K562 (cell line): ENCODE measurements at regions not wholly inside any gene's neighbourhood (a gene's known extent, or its start where the extent isn't known, plus 50 kb on each side); places are given as distances from the start of the nearest gene placed in this dataset.

Experiments
- ATAC-seq: fragments of 200-7000 bp; cut with Tn5 transposase; 3 replicates; pipeline ENCODE4 v1.9.1; 2020; ENCODE audit warnings: moderate library complexity
- BruUV-seq: library from RNA; stranded (reverse); fragments of 400-500 nt; replicated peaks from 2 replicates; lab custom pipeline; 2021; lab: Mats Ljungman, UMichigan
- CTCF ChIA-PET: fragments of 300-600 bp; formaldehyde crosslinking; extraction: SDS; loops from one replicate; lab custom pipeline; 2021; ENCODE audit warnings: low intra/inter-chr PET ratio; lab: Yijun Ruan, JAX
- POLR2A ChIA-PET: fragments of 300-600, 350-650 bp; sonication (Branson Sonifier 250); formaldehyde crosslinking; extraction: SDS; loops from one replicate; lab custom pipeline; 2021; ENCODE audit warnings: antibody characterized with exemption, inconsistent platforms; lab: Yijun Ruan, JAX
- DNase-seq, 4 experiments: peaks; one replicate each; pipeline versions ENCODE4 v3.0.0 to v3.0.0-alpha.2; 2011 to 2018; ENCODE audit warnings: low spot score in 3 of 4, mixed read lengths in 3 of 4; ENCODE audit errors: extremely low read depth in 1 of 4
- FAIRE-seq: peaks from 2 replicates; lab custom pipeline; 2011; peaks lifted over from hg19 to GRCh38; lab: Jason Lieb, UNC
- H2AFZ ChIP-seq: 2 replicates; pipeline ENCODE4 v1.6.0; 2011; ENCODE audit warnings: low read depth, low read length, control low read depth, inconsistent platforms
- H3K27ac ChIP-seq: fragments of 200-600 bp; 3 replicates; pipeline ENCODE4 v1.8.0; 2011; ENCODE audit warnings: low read depth, mild to moderate bottlenecking, control low read depth, inconsistent platforms, low read length, moderate library complexity, mixed read lengths; ENCODE audit errors: extremely low read depth
- H3K27me3 ChIP-seq, 2 experiments: fragments of 300-600 bp in 1 of 2; 2 replicates in 1 of 2; 3 replicates in 1 of 2; pipeline versions ENCODE4 v1.6.0 to v1.8.0; 2011; ENCODE audit warnings: inconsistent platforms in 2 of 2, low read length in 2 of 2, mild to moderate bottlenecking in 1 of 2, mixed read lengths in 1 of 2, moderate library complexity in 1 of 2; ENCODE audit not compliant: control insufficient read depth in 2 of 2, insufficient read depth in 2 of 2
- H3K36me3 ChIP-seq: fragments of 300-600 bp; 3 replicates; pipeline ENCODE4 v1.8.0; 2011; ENCODE audit warnings: mild to moderate bottlenecking, low read length, inconsistent platforms; ENCODE audit not compliant: control insufficient read depth, insufficient read depth
- H3K4me1 ChIP-seq, 2 experiments: fragments of 200-600 bp in 1 of 2; replicated peaks in 1 of 2; 2 replicates in 1 of 2; 3 replicates in 1 of 2; pipeline versions ENCODE4 v1.5.1 to v1.8.0; 2011; ENCODE audit warnings: inconsistent platforms in 2 of 2, low read length in 2 of 2, mild to moderate bottlenecking in 1 of 2, mixed read lengths in 1 of 2, moderate library complexity in 1 of 2; ENCODE audit not compliant: control insufficient read depth in 2 of 2, insufficient read depth in 2 of 2
- H3K4me2 ChIP-seq: 2 replicates; pipeline ENCODE4 v1.6.1; 2011; ENCODE audit warnings: low read length, control low read depth, inconsistent platforms, mixed read lengths; ENCODE audit not compliant: insufficient read depth
- H3K4me3 ChIP-seq: fragments of 200-600 bp; sonication (generic), shearing (Covaris generic); 2 replicates; pipeline ENCODE4 v1.5.1; 2016; ENCODE audit warnings: control low read depth, inconsistent platforms
- H3K79me2 ChIP-seq: fragments of 200-600 bp; 3 replicates; pipeline ENCODE4 v1.8.0; 2011; ENCODE audit warnings: low read length, inconsistent platforms; ENCODE audit not compliant: control insufficient read depth, insufficient read depth
- H3K9ac ChIP-seq, 2 experiments: 2 replicates each; pipeline versions ENCODE4 v1.6.0 to v1.6.1; 2011; ENCODE audit warnings: low read depth in 2 of 2, low read length in 2 of 2, control low read depth in 1 of 2, inconsistent platforms in 1 of 2, mild to moderate bottlenecking in 1 of 2, mixed read lengths in 1 of 2; ENCODE audit not compliant: insufficient read depth in 1 of 2
- H3K9me1 ChIP-seq: one replicate; pipeline ENCODE4 v1.6.0; 2011; ENCODE audit warnings: inconsistent platforms, mild to moderate bottlenecking, low read length, moderate library complexity; ENCODE audit not compliant: control insufficient read depth, insufficient read depth
- H3K9me3 ChIP-seq: replicated peaks from 2 replicates; pipeline ENCODE4 v1.5.1; 2011; ENCODE audit warnings: low read depth, low read length, inconsistent platforms; ENCODE audit not compliant: control insufficient read depth, insufficient read depth
- H4K20me1 ChIP-seq: replicated peaks from 2 replicates; pipeline ENCODE4 v1.6.1; 2011; ENCODE audit warnings: low read length, inconsistent platforms, mixed read lengths; ENCODE audit not compliant: control insufficient read depth, insufficient read depth
- FOXA3 ChIP-seq, 2 experiments: fragments of 450-650 bp in 1 of 2; sonication (generic) in 1 of 2; formaldehyde crosslinking; IDR thresholded peaks in 1 of 2; conservative IDR thresholded peaks in 1 of 2; 2 replicates each; pipeline versions ENCODE4 v1.4.0 to v1.8.0; 2020 to 2022; ENCODE audit warnings: mild to moderate bottlenecking in 2 of 2, missing genetic modification reagents in 1 of 2
- GTF2E2 ChIP-seq: fragments of 200-800 bp; sonication (Bioruptor generic); IDR thresholded peaks from 2 replicates; pipeline ENCODE4 v1.6.1; 2016; ENCODE audit warnings: missing genetic modification characterization, missing compliant biosample characterization
- HIVEP1 ChIP-seq: fragments of 250-450 bp; sonication (Bioruptor Pico); IDR thresholded peaks from 2 replicates; pipeline ENCODE4 v1.4.0; 2020; ENCODE audit warnings: mild to moderate bottlenecking
- SIRT6 ChIP-seq: IDR thresholded peaks from one replicate; pipeline ENCODE4 v1.6.1; 2012; ENCODE audit warnings: low read depth, mild to moderate bottlenecking, control low read depth, inconsistent platforms, low read length, moderate library complexity
- SRSF3 ChIP-seq: fragments of 200-400 bp; formaldehyde crosslinking; IDR thresholded peaks from 2 replicates; pipeline ENCODE4 v1.6.1; 2016; ENCODE audit warnings: mild to moderate bottlenecking, low read length, moderate library complexity; ENCODE audit not compliant: insufficient read depth
- ZFPM2 ChIP-seq: fragments of 250-450 bp; sonication (Bioruptor Pico); IDR thresholded peaks from 2 replicates; pipeline ENCODE4 v1.5.1; 2022; ENCODE audit warnings: mild to moderate bottlenecking
- ZNF311 ChIP-seq: fragments of 250-450 bp; sonication (Bioruptor Pico); IDR thresholded peaks from 2 replicates; pipeline ENCODE4 v1.4.0; 2020; ENCODE audit warnings: mild to moderate bottlenecking, moderate library complexity
- WGBS: fragments of 100-300 bp; shearing (Covaris generic); methylation state at CpG from one replicate; pipeline ENCODE4 v1.1.6; 2016; ENCODE audit warnings: low coverage, mixed read lengths; ENCODE audit not compliant: insufficient coverage; ENCODE audit errors: missing lambda C conversion rate; 5-methylcytosine and 5-hydroxymethylcytosine counted together
- in situ Hi-C: fragments of 300-500 bp; cut with MboI; formaldehyde crosslinking; loops from 4 replicates; pipeline ENCODE4 v1.15.0; 2018; ENCODE audit warnings: inconsistent platforms, mixed read lengths
- intact Hi-C: fragments of 100-400 bp; cut with micrococcal nuclease; formaldehyde crosslinking; loops from 2 replicates; pipeline ENCODE4 v1.14.2; 2022
- TF ChIP-seq, protein P1 (sequence below): sonication (generic); formaldehyde crosslinking; IDR thresholded peaks from 2 replicates; pipeline ENCODE4 v1.8.0; 2022; ENCODE audit warnings: missing genetic modification reagents, mild to moderate bottlenecking, borderline replicate concordance
- TF ChIP-seq, protein P2 (sequence below): fragments of 250-450 bp; sonication (Bioruptor Pico); IDR thresholded peaks from 2 replicates; pipeline ENCODE4 v1.8.0; 2021; ENCODE audit warnings: moderate library complexity, mild to moderate bottlenecking, inconsistent platforms

DNA sequence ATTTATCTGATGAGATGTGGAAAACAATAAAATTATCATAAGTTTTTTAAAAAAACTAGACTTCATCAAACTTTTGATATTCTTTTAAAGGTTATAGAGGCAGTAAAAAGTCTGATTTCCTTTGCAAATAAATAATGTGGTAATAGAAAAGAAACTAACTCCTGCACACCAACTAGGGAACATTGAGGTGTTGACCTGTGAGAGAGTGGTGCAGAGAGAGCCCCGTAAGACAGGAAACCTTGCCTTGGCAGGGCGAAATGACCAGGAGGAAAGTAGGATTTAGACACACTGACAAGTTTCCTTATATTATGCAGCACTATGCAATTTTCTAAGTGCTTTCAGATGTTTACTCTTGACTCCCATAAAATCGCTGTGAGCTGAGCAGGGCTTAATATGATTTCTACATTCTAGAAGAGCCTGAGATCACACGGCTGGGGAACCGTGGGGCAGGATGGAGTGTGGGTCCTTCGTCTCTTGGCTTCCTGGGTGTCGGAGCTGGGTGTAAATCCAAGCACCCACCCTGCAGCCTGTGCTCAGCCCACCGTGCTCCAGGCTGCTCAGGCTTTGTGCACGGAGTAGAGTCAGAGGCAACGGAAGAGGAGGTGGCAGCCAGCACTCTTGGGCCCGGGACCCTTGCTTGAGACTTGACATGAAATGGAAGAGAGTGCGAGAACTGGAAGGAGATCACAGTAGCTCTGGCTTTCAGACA lies 61.3 kb upstream of the FOXQ1 start:
- no TSS peak for BruUV-seq
- Histone ChIP-seq H4K20me1 (no peaks in the 10 kb centered on the region; the same call in 1 of the 2 replicates), H3K9me3 (no peaks in the 10 kb centered on the region), H3K4me3 (no peak overlapping the region), H3K36me3 (no peaks in the 10 kb centered on the region), H3K9ac (no peak overlapping the region), H3K9me1 (no peaks in the 10 kb centered on the region), H3K4me2 (no peak overlapping the region), H2AFZ (no peak overlapping the region), H3K79me2 (no peaks in the 10 kb centered on the region), H3K27ac (no peak overlapping the region), H3K4me1 (no peaks in the 10 kb centered on the region), H3K27me3 (peaks cover 8 to 38% of the 10 kb centered on the region in 2 experiments)
- FAIRE-seq (no peak), DNase-seq (no peak), ATAC-seq (no peak)
- intact Hi-C loops (no loop called here), in situ Hi-C loops (no loop called here)
- CTCF ChIA-PET, result no interaction called here
- under 1% methylated on average over 12 of the region's 12 CpGs for WGBS
- POLR2A ChIA-PET, result no interaction called here
- TF ChIP-seq FOXA3 (CRISPR knock-in tag; conservative IDR thresholded peaks at IDR 0.05 in 1 of 2, IDR thresholded peaks at IDR 0.05 in 1 of 2) (no peak), HIVEP1 (CRISPR knock-in tag) (no peak), ZFPM2 (CRISPR knock-in tag) (no peak), ZNF311 (CRISPR knock-in tag) (no peak), GTF2E2 (no peak), SIRT6 (no peak), SRSF3 (no peak)
- TF ChIP-seq, protein P1, sequence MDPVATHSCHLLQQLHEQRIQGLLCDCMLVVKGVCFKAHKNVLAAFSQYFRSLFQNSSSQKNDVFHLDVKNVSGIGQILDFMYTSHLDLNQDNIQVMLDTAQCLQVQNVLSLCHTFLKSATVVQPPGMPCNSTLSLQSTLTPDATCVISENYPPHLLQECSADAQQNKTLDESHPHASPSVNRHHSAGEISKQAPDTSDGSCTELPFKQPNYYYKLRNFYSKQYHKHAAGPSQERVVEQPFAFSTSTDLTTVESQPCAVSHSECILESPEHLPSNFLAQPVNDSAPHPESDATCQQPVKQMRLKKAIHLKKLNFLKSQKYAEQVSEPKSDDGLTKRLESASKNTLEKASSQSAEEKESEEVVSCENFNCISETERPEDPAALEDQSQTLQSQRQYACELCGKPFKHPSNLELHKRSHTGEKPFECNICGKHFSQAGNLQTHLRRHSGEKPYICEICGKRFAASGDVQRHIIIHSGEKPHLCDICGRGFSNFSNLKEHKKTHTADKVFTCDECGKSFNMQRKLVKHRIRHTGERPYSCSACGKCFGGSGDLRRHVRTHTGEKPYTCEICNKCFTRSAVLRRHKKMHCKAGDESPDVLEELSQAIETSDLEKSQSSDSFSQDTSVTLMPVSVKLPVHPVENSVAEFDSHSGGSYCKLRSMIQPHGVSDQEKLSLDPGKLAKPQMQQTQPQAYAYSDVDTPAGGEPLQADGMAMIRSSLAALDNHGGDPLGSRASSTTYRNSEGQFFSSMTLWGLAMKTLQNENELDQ (CRISPR knock-in tag), result no peak
- TF ChIP-seq, protein P2, sequence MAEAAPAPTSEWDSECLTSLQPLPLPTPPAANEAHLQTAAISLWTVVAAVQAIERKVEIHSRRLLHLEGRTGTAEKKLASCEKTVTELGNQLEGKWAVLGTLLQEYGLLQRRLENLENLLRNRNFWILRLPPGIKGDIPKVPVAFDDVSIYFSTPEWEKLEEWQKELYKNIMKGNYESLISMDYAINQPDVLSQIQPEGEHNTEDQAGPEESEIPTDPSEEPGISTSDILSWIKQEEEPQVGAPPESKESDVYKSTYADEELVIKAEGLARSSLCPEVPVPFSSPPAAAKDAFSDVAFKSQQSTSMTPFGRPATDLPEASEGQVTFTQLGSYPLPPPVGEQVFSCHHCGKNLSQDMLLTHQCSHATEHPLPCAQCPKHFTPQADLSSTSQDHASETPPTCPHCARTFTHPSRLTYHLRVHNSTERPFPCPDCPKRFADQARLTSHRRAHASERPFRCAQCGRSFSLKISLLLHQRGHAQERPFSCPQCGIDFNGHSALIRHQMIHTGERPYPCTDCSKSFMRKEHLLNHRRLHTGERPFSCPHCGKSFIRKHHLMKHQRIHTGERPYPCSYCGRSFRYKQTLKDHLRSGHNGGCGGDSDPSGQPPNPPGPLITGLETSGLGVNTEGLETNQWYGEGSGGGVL (CRISPR knock-in tag), result no peak
